Trophoblast cell (in vitro differentiated cells and primary cell): ENCODE measurements at regions not wholly inside any gene's neighbourhood (a gene's known extent, or its start where the extent isn't known, plus 50 kb on each side); places are given as distances from the start of the nearest gene placed in this dataset.

Source experiments
- DNase-seq, 2 donors: peaks; one replicate each; pipeline ENCODE4 v3.0.0-alpha.2; 2016
- H2AFZ ChIP-seq: 2 replicates; pipeline ENCODE4 v1.6.1; 2013; ENCODE audit warnings: low read length, moderate library complexity, mild to moderate bottlenecking; ENCODE audit not compliant: insufficient read depth, poor library complexity
- H2AK5ac ChIP-seq: 2 replicates; pipeline ENCODE4 v1.6.1; 2013; ENCODE audit warnings: mild to moderate bottlenecking, low read length
- H2BK120ac ChIP-seq: 2 replicates; pipeline ENCODE4 v1.6.1; 2013; ENCODE audit warnings: low read length, mild to moderate bottlenecking, moderate library complexity; ENCODE audit not compliant: insufficient read depth, poor library complexity
- H2BK12ac ChIP-seq: 2 replicates; pipeline ENCODE4 v1.6.1; 2013; ENCODE audit warnings: mild to moderate bottlenecking, low read length, moderate library complexity
- H2BK5ac ChIP-seq: 2 replicates; pipeline ENCODE4 v1.6.1; 2013; ENCODE audit warnings: low read length, low read depth, moderate library complexity, mild to moderate bottlenecking; ENCODE audit not compliant: poor library complexity
- H3K14ac ChIP-seq: 2 replicates; pipeline ENCODE4 v1.6.1; 2013; ENCODE audit warnings: mild to moderate bottlenecking, low read length
- H3K18ac ChIP-seq: 2 replicates; pipeline ENCODE4 v1.6.1; 2013; ENCODE audit warnings: mild to moderate bottlenecking, low read length
- H3K23ac ChIP-seq: 2 replicates; pipeline ENCODE4 v1.6.1; 2013; ENCODE audit warnings: low read length
- H3K27ac ChIP-seq: 2 replicates; pipeline ENCODE4 v1.5.1; 2013; ENCODE audit warnings: low read depth, mild to moderate bottlenecking, inconsistent platforms, low read length, moderate library complexity
- H3K27me3 ChIP-seq: 2 replicates; pipeline ENCODE4 v1.6.1; 2013; ENCODE audit warnings: inconsistent platforms, mild to moderate bottlenecking, low read length, moderate library complexity; ENCODE audit not compliant: insufficient read depth
- H3K36me3 ChIP-seq, 2 experiments: 1 replicate in 1 of 2; 2 replicates in 1 of 2; pipeline ENCODE4 v1.6.1; 2013; ENCODE audit warnings: low read length in 2 of 2, mild to moderate bottlenecking in 2 of 2, moderate library complexity in 1 of 2; ENCODE audit not compliant: insufficient read depth in 2 of 2, control insufficient read depth in 1 of 2
- H3K4ac ChIP-seq: 2 replicates; pipeline ENCODE4 v1.6.1; 2013; ENCODE audit warnings: low read depth, mild to moderate bottlenecking, low read length, moderate library complexity
- H3K4me1 ChIP-seq, 2 experiments: 1 replicate in 1 of 2; 2 replicates in 1 of 2; pipeline ENCODE4 v1.6.1; 2013; ENCODE audit warnings: low read length in 2 of 2, mild to moderate bottlenecking in 2 of 2, moderate library complexity in 1 of 2; ENCODE audit not compliant: insufficient read depth in 2 of 2, control insufficient read depth in 1 of 2
- H3K4me2 ChIP-seq: 2 replicates; pipeline ENCODE4 v1.6.1; 2013; ENCODE audit warnings: inconsistent platforms, mild to moderate bottlenecking, low read length, moderate library complexity
- H3K4me3 ChIP-seq: 2 replicates; pipeline ENCODE4 v1.5.1; 2013; ENCODE audit warnings: mild to moderate bottlenecking, low read depth, low read length, inconsistent platforms
- H3K79me1 ChIP-seq: one replicate; pipeline ENCODE4 v1.6.1; 2013; ENCODE audit warnings: low read length
- H3K79me2 ChIP-seq: 2 replicates; pipeline ENCODE4 v1.6.1; 2013; ENCODE audit warnings: low read length, mild to moderate bottlenecking; ENCODE audit not compliant: control insufficient read depth, insufficient read depth, poor library complexity
- H3K9ac ChIP-seq: 2 replicates; pipeline ENCODE4 v1.6.1; 2013; ENCODE audit warnings: mild to moderate bottlenecking, low read length
- H3K9me3 ChIP-seq: 2 replicates; pipeline ENCODE4 v1.6.1; 2013; ENCODE audit warnings: low read depth, mild to moderate bottlenecking, control low read depth, inconsistent platforms, low read length; ENCODE audit not compliant: insufficient read depth
- H4K12ac ChIP-seq: 2 replicates; pipeline ENCODE4 v1.6.1; 2013; ENCODE audit warnings: low read depth, mild to moderate bottlenecking, low read length, moderate library complexity
- H4K8ac ChIP-seq: 2 replicates; pipeline ENCODE4 v1.6.1; 2013; ENCODE audit warnings: low read depth, mild to moderate bottlenecking, low read length, moderate library complexity
- H4K91ac ChIP-seq: one replicate; pipeline ENCODE4 v1.6.1; 2013; ENCODE audit warnings: low read depth, mild to moderate bottlenecking, low read length, moderate library complexity
- WGBS: extraction: QIAGEN DNeasy Blood & Tissue Kit; methylation state at CpG from one replicate; pipeline ENCODE4 v1.1.7; 2013; ENCODE audit warnings: missing lambda C conversion rate; ENCODE audit not compliant: insufficient read length, insufficient coverage; ENCODE audit errors: extremely low coverage; 5-methylcytosine and 5-hydroxymethylcytosine counted together

- WGBS = no CpG with 5 or more reads among the region's 5 CpGs
- no peaks in the 10 kb centered on the region for H3K79me1 ChIP-seq
- no peak overlapping the region for H2BK12ac ChIP-seq
- H3K23ac ChIP-seq = no peak overlapping the region
- H2BK120ac ChIP-seq = no peak overlapping the region
- H4K8ac ChIP-seq = no peak overlapping the region
- H3K18ac ChIP-seq = no peak overlapping the region
- H3K27me3 ChIP-seq = no peaks in the 10 kb centered on the region
- H3K4me3 ChIP-seq = no peak overlapping the region
- no peak overlapping the region for H3K4me2 ChIP-seq
- H3K9ac ChIP-seq = no peak overlapping the region
- H4K12ac ChIP-seq = no peak overlapping the region
- no peaks in the 10 kb centered on the region for H3K79me2 ChIP-seq
- H4K91ac ChIP-seq = no peak overlapping the region
- H2BK5ac ChIP-seq = no peak overlapping the region
- no peak for DNase-seq
- H3K27ac ChIP-seq = no peak overlapping the region
- no peaks in the 10 kb centered on the region for H3K4me1 ChIP-seq
- no peaks in the 10 kb centered on the region for H3K9me3 ChIP-seq
- H3K36me3 ChIP-seq = no peaks in the 10 kb centered on the region
- H3K14ac ChIP-seq = no peak overlapping the region
- H2AFZ ChIP-seq = no peak overlapping the region
- no peak overlapping the region for H2AK5ac ChIP-seq
- H3K4ac ChIP-seq = no peak overlapping the region
Observed at GRCh38 chr18:27746241-27746640, 430.7 kb downstream of the CDH2 start.

- Histone ChIP-seq H3K79me1 (no peaks in the 10 kb centered on the region), H3K36me3 (no peaks in the 10 kb centered on the region), H3K4ac (no peak overlapping the region), H3K4me1 (no peaks in the 10 kb centered on the region), H2BK120ac (no peak overlapping the region), H3K9ac (no peak overlapping the region), H3K27ac (no peak overlapping the region), H4K91ac (no peak overlapping the region), H4K12ac (no peak overlapping the region), H3K4me3 (no peak overlapping the region), H3K4me2 (no peak overlapping the region), H3K14ac (no peak overlapping the region), H2AFZ (no peak overlapping the region), H3K27me3 (no peaks in the 10 kb centered on the region), H2BK12ac (no peak overlapping the region), H3K18ac (no peak overlapping the region), H3K79me2 (no peaks in the 10 kb centered on the region), H3K23ac (no peak overlapping the region), H3K9me3 (no peaks in the 10 kb centered on the region), H2BK5ac (no peak overlapping the region), H2AK5ac (no peak overlapping the region), H4K8ac (no peak overlapping the region)
- no CpG with 5 or more reads among the region's 1 CpG for WGBS
- no peak for DNase-seq
Observed at GRCh38 chr18:27735117-27735516, 441.8 kb downstream of the CDH2 start.

GRCh38 chr18:27731211-27731610 lies 445.7 kb downstream of the CDH2 start:
- no peak for DNase-seq
- WGBS = no CpG with 5 or more reads among the region's 3 CpGs
- no peak overlapping the region for H3K4ac ChIP-seq
- H3K23ac ChIP-seq = no peak overlapping the region
- no peak overlapping the region for H3K27ac ChIP-seq
- H3K14ac ChIP-seq = no peak overlapping the region
- no peak overlapping the region for H3K4me3 ChIP-seq
- H3K4me2 ChIP-seq = no peak overlapping the region
- no peaks in the 10 kb centered on the region for H3K4me1 ChIP-seq
- peaks cover 2% of the 10 kb centered on the region for H3K9me3 ChIP-seq
- H2BK5ac ChIP-seq = no peak overlapping the region
- H4K12ac ChIP-seq = no peak overlapping the region
- H2AK5ac ChIP-seq = no peak overlapping the region
- H3K79me2 ChIP-seq = no peaks in the 10 kb centered on the region
- no peak overlapping the region for H4K91ac ChIP-seq
- H2AFZ ChIP-seq = no peak overlapping the region
- no peak overlapping the region for H4K8ac ChIP-seq
- H3K27me3 ChIP-seq = no peaks in the 10 kb centered on the region
- no peak overlapping the region for H3K18ac ChIP-seq
- no peaks in the 10 kb centered on the region for H3K79me1 ChIP-seq
- H3K9ac ChIP-seq = no peak overlapping the region
- H2BK12ac ChIP-seq = no peak overlapping the region
- no peak overlapping the region for H2BK120ac ChIP-seq
- no peaks in the 10 kb centered on the region for H3K36me3 ChIP-seq

- Histone ChIP-seq H3K79me1 (no peaks in the 10 kb centered on the region), H3K18ac (no peak overlapping the region), H3K4ac (no peak overlapping the region), H4K12ac (no peak overlapping the region), H4K91ac (no peak overlapping the region), H3K4me2 (no peak overlapping the region), H2AFZ (no peak overlapping the region), H3K9ac (no peak overlapping the region), H4K8ac (no peak overlapping the region), H2AK5ac (no peak overlapping the region), H3K14ac (no peak overlapping the region), H3K9me3 (peaks cover 2% of the 10 kb centered on the region), H2BK5ac (no peak overlapping the region), H2BK120ac (no peak overlapping the region), H3K4me1 (no peaks in the 10 kb centered on the region), H3K36me3 (no peaks in the 10 kb centered on the region), H3K23ac (no peak overlapping the region), H2BK12ac (no peak overlapping the region), H3K79me2 (no peaks in the 10 kb centered on the region), H3K4me3 (no peak overlapping the region), H3K27ac (no peak overlapping the region), H3K27me3 (no peaks in the 10 kb centered on the region)
- no peak for DNase-seq
Observed at GRCh38 chr18:27728659-27729058, 448.3 kb downstream of the CDH2 start.
